WTC11 (cell line): ENCODE measurements at regions not wholly inside any gene's neighbourhood (a gene's known extent, or its start where the extent isn't known, plus 50 kb on each side); places are given as distances from the start of the nearest gene placed in this dataset.

Experiments
- ATAC-seq: fragments of 200-7000 bp; cut with Tn5 transposase; 2 replicates; pipeline ENCODE4 v1.10.0; 2021; ENCODE audit warnings: mild to moderate bottlenecking, moderate library complexity
- CTCF ChIA-PET: fragments of 300-600 bp; sonication (Branson Sonifier 250); formaldehyde crosslinking; loops from one replicate; lab custom pipeline; 2021; ENCODE audit warnings: antibody characterized with exemption; lab: Charles Lee
- POLR2A ChIA-PET: fragments of 350-600 bp; sonication (Branson Sonifier 250); formaldehyde crosslinking; loops from one replicate; lab custom pipeline; 2021; ENCODE audit warnings: antibody characterized with exemption; lab: Charles Lee
- DNase-seq: peaks from one replicate; pipeline ENCODE4 v3.0.0; 2021; ENCODE audit warnings: low spot score
- H3K27ac Mint-ChIP-seq: 2 replicates; pipeline ENCODE4 v1.8.0; 2021; ENCODE audit warnings: mixed read lengths
- H3K27me3 Mint-ChIP-seq: 2 replicates; pipeline ENCODE4 v1.8.0; 2021; ENCODE audit warnings: low read depth, mild to moderate bottlenecking, moderate library complexity, mixed read lengths
- H3K36me3 Mint-ChIP-seq: 2 replicates; pipeline ENCODE4 v1.8.0; 2021; ENCODE audit warnings: mixed read lengths
- H3K4me1 Mint-ChIP-seq: 2 replicates; pipeline ENCODE4 v1.8.0; 2022; ENCODE audit warnings: mixed read lengths
- H3K4me3 Mint-ChIP-seq: 2 replicates; pipeline ENCODE4 v1.8.0; 2021; ENCODE audit warnings: mild to moderate bottlenecking, moderate library complexity, mixed read lengths
- H3K9me3 Mint-ChIP-seq: 2 replicates; pipeline ENCODE4 v1.8.0; 2021; ENCODE audit warnings: mixed read lengths
- ATF1 ChIP-seq: sonication (generic); formaldehyde crosslinking; IDR thresholded peaks from 2 replicates; pipeline ENCODE4 v1.8.1; 2023; ENCODE audit warnings: mild to moderate bottlenecking, moderate library complexity, missing genetic modification reagents
- FOXJ3 ChIP-seq: sonication (generic); formaldehyde crosslinking; IDR thresholded peaks from 2 replicates; pipeline ENCODE4 v1.9.0; 2021; ENCODE audit warnings: missing genetic modification reagents, mild to moderate bottlenecking, borderline replicate concordance
- HMGXB4 ChIP-seq: sonication (generic); formaldehyde crosslinking; IDR thresholded peaks from 2 replicates; pipeline ENCODE4 v1.8.1; 2023; ENCODE audit warnings: mild to moderate bottlenecking, moderate library complexity, missing genetic modification reagents
- JUN ChIP-seq: sonication (generic); formaldehyde crosslinking; IDR thresholded peaks from 2 replicates; pipeline ENCODE4 v1.8.0; 2023; ENCODE audit warnings: mild to moderate bottlenecking, missing genetic modification reagents
- MXD4 ChIP-seq: fragments of 250-450 bp; sonication (Bioruptor Pico); IDR thresholded peaks from 2 replicates; pipeline ENCODE4 v1.8.0; 2021; ENCODE audit warnings: mild to moderate bottlenecking, moderate library complexity, borderline replicate concordance
- NFYB ChIP-seq: sonication (generic); formaldehyde crosslinking; conservative IDR thresholded peaks from 2 replicates; pipeline ENCODE4 v1.8.0; 2022; ENCODE audit warnings: low read depth, missing genetic modification reagents
- RORB ChIP-seq: fragments of 250-450 bp; sonication (Bioruptor Pico); IDR thresholded peaks from 2 replicates; pipeline ENCODE4 v1.9.0; 2021; ENCODE audit warnings: mild to moderate bottlenecking
- SMAD4 ChIP-seq: sonication (generic); formaldehyde crosslinking; IDR thresholded peaks from 2 replicates; pipeline ENCODE4 v1.8.0; 2022; ENCODE audit warnings: mild to moderate bottlenecking, missing genetic modification reagents
- SOX15 ChIP-seq: fragments of 250-450 bp; sonication (Bioruptor Pico); IDR thresholded peaks from 2 replicates; pipeline ENCODE4 v1.9.0; 2021; ENCODE audit warnings: mild to moderate bottlenecking
- STAT6 ChIP-seq: sonication (generic); formaldehyde crosslinking; conservative IDR thresholded peaks from 2 replicates; pipeline ENCODE4 v1.8.1; 2023; ENCODE audit warnings: mild to moderate bottlenecking, low read depth, missing genetic modification reagents, moderate library complexity
- ZMAT4 ChIP-seq: fragments of 250-450 bp; sonication (Bioruptor Pico); IDR thresholded peaks from 2 replicates; pipeline ENCODE4 v1.9.0; 2021; ENCODE audit warnings: mild to moderate bottlenecking
- ZNF138 ChIP-seq: sonication (generic); formaldehyde crosslinking; conservative IDR thresholded peaks from 2 replicates; pipeline ENCODE4 v1.8.1; 2022; ENCODE audit warnings: mild to moderate bottlenecking, moderate library complexity, missing genetic modification reagents
- ZNF512 ChIP-seq: sonication (generic); formaldehyde crosslinking; IDR thresholded peaks from 2 replicates; pipeline ENCODE4 v1.8.1; 2022; ENCODE audit warnings: missing genetic modification reagents, borderline replicate concordance
- ZNF532 ChIP-seq: fragments of 250-450 bp; sonication (Bioruptor Pico); IDR thresholded peaks from 2 replicates; pipeline ENCODE4 v1.9.0; 2021; ENCODE audit warnings: mild to moderate bottlenecking, borderline replicate concordance
- ZNF671 ChIP-seq: fragments of 250-450 bp; sonication (Bioruptor Pico); IDR thresholded peaks from 2 replicates; pipeline ENCODE4 v1.8.0; 2021; ENCODE audit warnings: mild to moderate bottlenecking

- no peak for TF ChIP-seq ZNF512 (CRISPR knock-in tag)
- no peak for TF ChIP-seq HMGXB4 (CRISPR knock-in tag)
- TF ChIP-seq ZNF671 (CRISPR knock-in tag) = no peak
- TF ChIP-seq, all 79 proteins: peak for 0
Observed at GRCh38 chr5:152226191-152226590, 178.9 kb downstream of the NMUR2 start (continued).

- Mint-ChIP-seq H3K27ac (no peak overlapping the region), H3K9me3 (no peaks in the 10 kb centered on the region), H3K4me1 (no peaks in the 10 kb centered on the region), H3K36me3 (no peaks in the 10 kb centered on the region), H3K27me3 (no peaks in the 10 kb centered on the region; the same call in 1 of the 2 replicates), H3K4me3 (no peak overlapping the region)
- POLR2A ChIA-PET = no interaction called here
- ATAC-seq = no peak
- no peak for DNase-seq
- no peak for TF ChIP-seq STAT6 (CRISPR knock-in tag)
- no peak for TF ChIP-seq RORB (CRISPR knock-in tag)
- no peak for TF ChIP-seq JUN (CRISPR knock-in tag)
- no peak for TF ChIP-seq ZNF532 (CRISPR knock-in tag)
- no peak for TF ChIP-seq SOX15
- TF ChIP-seq ZMAT4 (CRISPR knock-in tag) = no peak
- TF ChIP-seq FOXJ3 = no peak
- TF ChIP-seq ZNF138 (CRISPR knock-in tag) = no peak
- TF ChIP-seq MXD4 (CRISPR knock-in tag) = no peak
- no peak for TF ChIP-seq NFYB (CRISPR knock-in tag)
- no peak for TF ChIP-seq SMAD4 (CRISPR knock-in tag)
- no peak for TF ChIP-seq ATF1
- CTCF ChIA-PET = no interaction called here
Observed at GRCh38 chr5:152221721-152222629, 183.1 kb downstream of the NMUR2 start.
